OCI-LY1 (cell line): ENCODE measurements at regions not wholly inside any gene's neighbourhood (a gene's known extent, or its start where the extent isn't known, plus 50 kb on each side); places are given as distances from the start of the nearest gene placed in this dataset.

Experiments
- H2AFZ ChIP-seq: fragments of 200-600 bp; sonication (generic), shearing (Covaris generic); 2 replicates; pipeline ENCODE4 v1.6.0; 2014; ENCODE audit warnings: antibody characterized with exemption, mild to moderate bottlenecking, low read length
- H3F3A ChIP-seq: fragments of 200-600 bp; sonication (generic), shearing (Covaris generic); 2 replicates; pipeline ENCODE4 v1.6.0; 2014; ENCODE audit warnings: mild to moderate bottlenecking, antibody characterized with exemption, low read length, moderate library complexity; ENCODE audit not compliant: insufficient read depth
- H3K27ac ChIP-seq: fragments of 200-600 bp; sonication (generic); 2 replicates; pipeline ENCODE4 v1.5.1; 2014; ENCODE audit warnings: low read length, mixed run types, mild to moderate bottlenecking, low read depth; ENCODE audit not compliant: poor library complexity, severe bottlenecking
- H3K27me3 ChIP-seq: fragments of 200-600 bp; sonication (generic); 2 replicates; pipeline ENCODE4 v1.6.0; 2014; ENCODE audit warnings: antibody characterized with exemption, mild to moderate bottlenecking, low read length, moderate library complexity; ENCODE audit not compliant: insufficient read depth
- H3K36me3 ChIP-seq: fragments of 200-600 bp; sonication (generic); 2 replicates; pipeline ENCODE4 v1.6.1; 2014; ENCODE audit warnings: mild to moderate bottlenecking, antibody characterized with exemption, low read length, moderate library complexity, mixed read lengths; ENCODE audit not compliant: insufficient read depth
- H3K4me1 ChIP-seq: fragments of 200-600 bp; sonication (generic); 2 replicates; pipeline ENCODE4 v1.5.1; 2014; ENCODE audit warnings: mild to moderate bottlenecking, low read length, moderate library complexity; ENCODE audit not compliant: insufficient read depth, severe bottlenecking
- H3K4me2 ChIP-seq: fragments of 200-600 bp; sonication (generic), shearing (Covaris generic); 2 replicates; pipeline ENCODE4 v1.6.1; 2014; ENCODE audit warnings: low read length
- H3K4me3 ChIP-seq: fragments of 200-600 bp; sonication (generic); 2 replicates; pipeline ENCODE4 v1.5.1; 2014; ENCODE audit warnings: low read length, low read depth, mild to moderate bottlenecking, mixed read lengths; ENCODE audit not compliant: poor library complexity, severe bottlenecking
- H3K79me2 ChIP-seq: fragments of 200-600 bp; shearing (Covaris generic); 2 replicates; pipeline ENCODE4 v1.6.1; 2016; ENCODE audit warnings: mixed run types, low read length, mixed read lengths; ENCODE audit not compliant: insufficient read depth
- H3K9ac ChIP-seq: fragments of 200-600 bp; sonication (generic), shearing (Covaris generic); 2 replicates; pipeline ENCODE4 v1.6.1; 2014; ENCODE audit warnings: mild to moderate bottlenecking, low read length, mixed read lengths
- H3K9me2 ChIP-seq: fragments of 200-600 bp; sonication (generic), shearing (Covaris generic); 2 replicates; pipeline ENCODE4 v1.6.1; 2014; ENCODE audit warnings: low read depth, mild to moderate bottlenecking, low read length, mixed read lengths
- H3K9me3 ChIP-seq: fragments of 200-600 bp; shearing (Covaris generic); 2 replicates; pipeline ENCODE4 v1.6.1; 2014; ENCODE audit warnings: low read length, mixed read lengths
- H4K20me1 ChIP-seq: fragments of 200-600 bp; sonication (generic), shearing (Covaris generic); 2 replicates; pipeline ENCODE4 v1.6.0; 2016; ENCODE audit warnings: mild to moderate bottlenecking, low read length; ENCODE audit not compliant: insufficient read depth
- EZH2 ChIP-seq: fragments of 200-600 bp; sonication (generic), shearing (Covaris generic); IDR thresholded peaks from 2 replicates; pipeline ENCODE4 v1.8.0; 2017; ENCODE audit warnings: borderline replicate concordance, mixed run types, mild to moderate bottlenecking, antibody characterized with exemption, low read length, moderate library complexity, mixed read lengths
- TF ChIP-seq, protein P1 (sequence below): fragments of 200-600 bp; sonication (generic), shearing (Covaris generic); IDR thresholded peaks from 2 replicates; pipeline ENCODE4 v1.5.1; 2017; ENCODE audit warnings: mild to moderate bottlenecking, antibody characterized with exemption, low read length, moderate library complexity, mixed read lengths

DNA sequence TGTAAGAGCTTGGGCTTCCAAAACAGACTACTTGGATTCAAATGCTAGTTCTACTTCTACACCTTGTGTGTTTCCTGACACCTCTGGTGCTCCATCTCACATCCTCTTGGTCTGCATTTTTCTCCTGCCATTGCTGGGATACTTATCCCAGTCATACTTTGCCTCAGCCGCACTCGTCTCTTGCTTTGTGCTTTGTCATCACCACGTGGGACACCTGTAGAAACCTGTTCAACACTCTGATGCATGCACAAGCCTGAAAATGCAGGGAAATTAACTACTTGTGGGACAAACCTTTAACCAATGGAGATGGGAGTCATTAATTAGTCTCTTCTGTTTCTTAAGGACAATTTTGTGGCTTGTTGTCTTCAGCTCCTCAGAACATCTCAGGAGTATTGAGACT is 94.2 kb upstream of the PHYHIPL start:
- Histone ChIP-seq H3K79me2 (no peaks in the 10 kb centered on the region), H2AFZ (no peak overlapping the region), H3K4me2 (no peak overlapping the region), H3K36me3 (no peaks in the 10 kb centered on the region), H3K4me1 (no peaks in the 10 kb centered on the region), H3F3A (no peaks in the 10 kb centered on the region), H3K9me2 (no peaks in the 10 kb centered on the region), H4K20me1 (no peaks in the 10 kb centered on the region), H3K9ac (no peak overlapping the region), H3K9me3 (no peaks in the 10 kb centered on the region), H3K4me3 (no peak overlapping the region), H3K27me3 (no peaks in the 10 kb centered on the region), H3K27ac (no peak overlapping the region)
- TF ChIP-seq, protein P1, sequence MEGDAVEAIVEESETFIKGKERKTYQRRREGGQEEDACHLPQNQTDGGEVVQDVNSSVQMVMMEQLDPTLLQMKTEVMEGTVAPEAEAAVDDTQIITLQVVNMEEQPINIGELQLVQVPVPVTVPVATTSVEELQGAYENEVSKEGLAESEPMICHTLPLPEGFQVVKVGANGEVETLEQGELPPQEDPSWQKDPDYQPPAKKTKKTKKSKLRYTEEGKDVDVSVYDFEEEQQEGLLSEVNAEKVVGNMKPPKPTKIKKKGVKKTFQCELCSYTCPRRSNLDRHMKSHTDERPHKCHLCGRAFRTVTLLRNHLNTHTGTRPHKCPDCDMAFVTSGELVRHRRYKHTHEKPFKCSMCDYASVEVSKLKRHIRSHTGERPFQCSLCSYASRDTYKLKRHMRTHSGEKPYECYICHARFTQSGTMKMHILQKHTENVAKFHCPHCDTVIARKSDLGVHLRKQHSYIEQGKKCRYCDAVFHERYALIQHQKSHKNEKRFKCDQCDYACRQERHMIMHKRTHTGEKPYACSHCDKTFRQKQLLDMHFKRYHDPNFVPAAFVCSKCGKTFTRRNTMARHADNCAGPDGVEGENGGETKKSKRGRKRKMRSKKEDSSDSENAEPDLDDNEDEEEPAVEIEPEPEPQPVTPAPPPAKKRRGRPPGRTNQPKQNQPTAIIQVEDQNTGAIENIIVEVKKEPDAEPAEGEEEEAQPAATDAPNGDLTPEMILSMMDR: no peak
- no peak for TF ChIP-seq EZH2

GRCh38 chr10:59085054-59085453 is 91.4 kb upstream of the PHYHIPL start:
- TF ChIP-seq, protein P1: no peak
- no peak for TF ChIP-seq EZH2
- Histone ChIP-seq H3K9me2 (no peaks in the 10 kb centered on the region), H2AFZ (no peak overlapping the region)

DNA sequence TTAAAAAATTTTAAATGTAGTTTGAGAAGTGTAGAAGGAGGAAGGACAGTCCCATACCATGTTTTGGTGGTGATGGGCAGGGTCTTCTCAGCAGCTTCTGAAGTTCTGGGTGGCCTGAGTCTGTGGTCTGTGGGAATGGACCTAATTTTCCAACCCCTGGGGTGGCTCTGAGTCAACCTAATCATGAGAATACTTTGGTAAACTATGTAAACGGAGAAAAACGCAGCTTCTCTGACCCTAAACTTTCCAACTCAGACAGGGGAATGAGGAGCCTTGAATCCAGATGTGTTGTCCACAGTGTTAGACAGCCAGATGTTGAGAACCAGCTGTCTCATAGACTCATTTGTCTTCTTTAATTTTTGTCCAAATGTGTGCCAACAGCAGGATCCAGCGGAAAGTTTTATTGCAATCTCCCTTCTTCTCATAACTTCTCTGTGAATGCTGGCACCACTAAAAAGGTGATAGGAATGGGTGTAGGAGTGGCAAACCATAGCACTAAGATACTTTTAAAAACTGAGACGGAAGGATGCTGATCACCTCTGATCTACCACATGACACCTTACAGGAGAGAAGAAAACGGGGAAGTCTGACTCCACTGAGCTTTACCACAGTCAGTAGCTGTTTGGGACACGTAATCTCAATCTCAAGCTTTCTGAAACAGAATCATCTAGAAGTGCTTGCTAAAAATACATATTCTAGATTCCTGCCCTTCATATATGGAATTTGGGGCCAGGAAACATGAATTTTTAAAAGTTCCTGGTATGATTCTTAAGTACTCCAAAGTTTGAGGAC is 90.5 kb upstream of the PHYHIPL start:
- H3K9ac ChIP-seq: no peak overlapping the region
- H3K9me2 ChIP-seq: no peaks in the 10 kb centered on the region
- no peaks in the 10 kb centered on the region for H3K27me3 ChIP-seq
- no peaks in the 10 kb centered on the region for H3K79me2 ChIP-seq
- no peaks in the 10 kb centered on the region for H3K4me1 ChIP-seq
- no peak overlapping the region for H3K27ac ChIP-seq
- H3K4me3 ChIP-seq: no peak overlapping the region
- H3K4me2 ChIP-seq: no peak overlapping the region
- H2AFZ ChIP-seq: no peak overlapping the region
- TF ChIP-seq, protein P1: no peak
- no peak for TF ChIP-seq EZH2
- no peaks in the 10 kb centered on the region for H4K20me1 ChIP-seq
- H3K36me3 ChIP-seq: no peaks in the 10 kb centered on the region
- no peaks in the 10 kb centered on the region for H3F3A ChIP-seq
- H3K9me3 ChIP-seq: no peaks in the 10 kb centered on the region

More at GRCh38 chr10:59085054-59085453, 91.4 kb upstream of the PHYHIPL start:
- Histone ChIP-seq H3K9me3 (no peaks in the 10 kb centered on the region), H4K20me1 (no peaks in the 10 kb centered on the region), H3K79me2 (no peaks in the 10 kb centered on the region), H3K36me3 (no peaks in the 10 kb centered on the region), H3K27ac (no peak overlapping the region), H3K4me2 (no peak overlapping the region), H3K9ac (no peak overlapping the region), H3K27me3 (no peaks in the 10 kb centered on the region), H3K4me1 (no peaks in the 10 kb centered on the region), H3F3A (no peaks in the 10 kb centered on the region), H3K4me3 (no peak overlapping the region)
